NCI-H345 (cell line): ENCODE measurements at regions not wholly inside any gene's neighbourhood (a gene's known extent, or its start where the extent isn't known, plus 50 kb on each side); places are given as distances from the start of the nearest gene placed in this dataset.
"Not testable (repeated sequence)": the region's sequence is repeated elsewhere in the genome, so short reads cannot be mapped to it uniquely, and the experiment has no call there.

Experiments
- DNase-seq: peaks from one replicate; lab custom pipeline; 2025; lab: John Stamatoyannopoulos, UW

DNA sequence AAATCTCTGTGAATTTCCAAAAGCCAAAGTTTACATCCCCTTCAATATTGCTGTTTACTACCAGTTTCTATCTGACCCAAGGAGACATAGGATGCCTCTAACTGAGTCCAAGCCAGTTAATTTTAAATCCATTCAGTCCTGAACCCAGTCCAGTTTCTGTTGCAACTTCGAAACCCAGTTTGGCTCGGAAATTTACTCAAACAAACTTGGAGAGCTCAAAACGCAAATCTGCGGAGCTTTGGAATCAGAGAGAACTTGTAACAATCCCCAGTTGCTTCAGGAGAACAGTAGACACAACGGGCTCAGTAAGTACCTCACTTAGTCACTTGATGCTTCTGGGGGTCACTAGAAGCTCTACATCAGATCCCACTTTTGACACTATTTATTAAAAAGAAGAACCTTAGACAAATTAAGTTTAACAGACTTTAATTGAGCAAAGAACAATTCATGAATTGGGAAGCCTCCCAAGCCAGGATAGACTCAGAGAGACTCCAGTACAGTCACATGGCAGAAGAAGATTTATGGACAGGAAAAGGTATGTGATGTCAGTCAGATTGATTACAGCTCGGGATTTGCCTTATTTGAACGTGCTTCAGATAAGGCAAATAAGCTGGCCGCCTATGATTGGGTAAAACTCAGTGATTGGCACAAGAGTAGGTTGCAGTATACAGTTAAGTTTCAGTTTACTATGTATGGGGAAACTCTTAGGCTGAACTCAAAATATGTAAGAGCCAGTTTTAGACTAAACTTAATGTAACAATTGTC lies 118.0 kb downstream of the RFPL4B start:
- DNase-seq = no peak

DNA sequence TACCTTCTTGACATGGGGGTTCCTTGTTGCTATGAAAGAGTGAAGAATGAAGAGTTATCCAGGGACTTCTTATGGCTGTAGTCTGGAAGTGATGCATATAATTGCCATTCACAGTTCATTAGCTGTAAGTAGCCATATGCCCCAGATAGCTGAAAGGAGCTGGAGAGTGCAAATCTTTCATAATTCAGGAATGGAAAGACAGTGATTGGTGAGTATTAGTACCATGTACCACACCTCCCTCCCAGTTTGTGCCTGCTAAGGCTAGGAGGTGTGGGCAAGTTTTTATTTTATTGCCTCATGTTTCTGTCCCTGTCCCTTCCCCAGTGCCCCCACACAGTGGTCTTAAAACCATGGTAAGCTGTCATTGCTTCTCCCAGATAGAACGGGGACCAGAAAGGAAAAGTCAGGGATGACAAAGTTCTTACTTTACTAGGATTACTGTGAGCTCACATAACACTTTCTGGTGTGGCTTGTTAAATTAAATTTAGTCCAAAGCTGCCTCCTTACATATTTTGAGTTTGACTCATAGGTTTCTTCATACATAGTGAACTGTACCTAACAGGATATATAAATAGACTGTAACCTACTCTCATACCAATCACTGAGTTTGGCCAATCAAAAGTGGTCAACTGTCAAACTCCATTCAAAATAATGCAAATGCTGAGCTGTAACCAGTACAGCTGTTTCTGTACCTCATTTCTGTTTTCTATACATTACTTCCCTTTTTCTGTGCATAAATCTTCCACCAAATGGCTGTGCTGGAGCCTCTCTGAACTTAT lies 119.4 kb downstream of the RFPL4B start:
- DNase-seq = no peak

DNA sequence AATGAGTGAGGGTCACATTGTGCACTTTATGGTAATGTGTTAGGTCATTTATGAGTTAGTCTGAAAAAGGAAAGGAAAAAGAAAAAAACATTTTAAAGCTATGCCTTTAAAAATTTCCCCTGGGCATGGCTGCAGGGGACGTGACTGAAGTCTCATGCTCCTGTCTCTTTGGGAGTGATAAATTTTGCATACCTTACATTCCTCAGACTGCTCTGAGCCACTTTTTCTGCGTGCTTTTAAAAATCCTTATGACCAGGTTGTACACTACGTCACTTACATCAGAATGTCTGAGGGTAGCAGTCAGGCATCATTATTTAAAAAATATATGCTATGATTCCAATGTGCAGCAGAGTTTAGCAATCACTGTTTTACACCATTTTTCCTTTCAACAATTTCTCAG lies 121.2 kb downstream of the RFPL4B start:
- no peak for DNase-seq

DNA sequence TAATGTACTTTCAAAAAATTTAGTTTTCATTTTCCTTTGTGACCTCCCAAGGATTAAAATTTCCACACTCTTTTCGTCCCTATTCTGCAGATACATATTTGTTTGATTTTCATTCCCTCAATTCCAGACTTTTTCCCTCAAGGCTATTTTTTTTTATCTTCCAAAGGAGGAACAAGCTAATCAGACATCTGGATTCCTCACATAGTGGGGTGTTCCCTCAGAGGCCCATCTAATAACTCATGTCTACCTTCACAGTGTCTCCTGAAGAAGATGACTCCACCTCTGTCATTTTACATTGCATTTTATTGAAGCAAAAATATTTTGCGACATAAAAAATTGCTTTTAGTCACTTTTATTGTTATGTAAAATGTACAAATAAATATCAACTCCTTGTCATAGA lies 122.2 kb downstream of the RFPL4B start:
- no peak for DNase-seq

DNA sequence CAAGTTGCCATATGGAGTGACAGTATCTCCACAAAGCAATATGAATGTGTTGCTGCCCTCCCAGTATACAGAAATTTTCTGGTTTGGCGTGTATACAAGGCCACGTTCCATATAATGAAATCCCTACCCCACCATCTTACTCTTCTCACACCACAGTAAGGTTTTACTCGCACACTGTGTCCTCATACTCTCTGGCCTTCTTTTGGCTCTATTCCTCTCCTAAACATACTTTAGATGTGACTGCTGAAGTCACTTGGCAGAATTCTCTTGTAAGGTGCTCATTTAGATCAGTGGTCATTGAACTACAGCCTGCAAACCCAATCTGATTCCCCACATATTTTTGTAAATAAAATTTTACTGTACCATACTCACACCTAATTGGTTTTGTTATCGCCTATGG lies 123.2 kb downstream of the RFPL4B start:
- no peak for DNase-seq

DNA sequence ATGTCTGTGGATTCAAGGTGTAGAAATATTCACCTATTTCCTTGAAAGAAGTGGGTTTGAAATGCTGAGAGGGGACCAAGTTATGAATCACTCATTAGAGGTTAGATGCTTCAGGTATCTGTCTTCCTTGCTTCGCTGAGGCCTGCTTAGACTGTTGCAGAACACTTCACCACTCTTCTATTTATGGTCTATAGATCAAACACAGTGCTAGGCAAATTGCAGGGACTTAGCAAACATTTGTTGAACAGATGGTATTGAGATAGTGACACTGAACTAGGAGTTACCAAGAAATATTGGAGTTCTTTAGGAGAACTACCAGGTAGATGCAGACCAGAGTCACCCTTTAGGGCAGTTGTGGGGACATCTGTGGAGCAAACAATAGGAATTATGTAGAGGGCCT lies 123.8 kb downstream of the RFPL4B start:
- no peak for DNase-seq

DNA sequence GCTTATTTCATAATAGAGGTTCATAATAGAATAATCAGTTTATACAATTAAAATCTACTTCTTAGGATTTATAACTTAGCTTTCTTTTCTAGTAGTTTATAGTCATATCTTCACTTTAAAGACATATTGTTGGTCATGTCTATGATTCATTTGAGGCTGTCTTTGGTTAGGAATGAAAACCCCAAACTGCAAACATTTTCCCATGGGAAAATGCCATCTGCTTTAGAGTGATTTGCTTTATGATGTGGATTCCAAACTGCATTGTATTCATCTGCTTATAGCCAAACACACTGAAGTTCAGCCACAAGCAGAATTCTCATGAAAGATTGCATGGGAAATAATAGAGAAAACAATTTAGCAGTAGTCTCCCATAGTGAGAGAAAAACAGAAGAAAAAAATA lies 128.0 kb downstream of the RFPL4B start:
- no peak for DNase-seq

DNA sequence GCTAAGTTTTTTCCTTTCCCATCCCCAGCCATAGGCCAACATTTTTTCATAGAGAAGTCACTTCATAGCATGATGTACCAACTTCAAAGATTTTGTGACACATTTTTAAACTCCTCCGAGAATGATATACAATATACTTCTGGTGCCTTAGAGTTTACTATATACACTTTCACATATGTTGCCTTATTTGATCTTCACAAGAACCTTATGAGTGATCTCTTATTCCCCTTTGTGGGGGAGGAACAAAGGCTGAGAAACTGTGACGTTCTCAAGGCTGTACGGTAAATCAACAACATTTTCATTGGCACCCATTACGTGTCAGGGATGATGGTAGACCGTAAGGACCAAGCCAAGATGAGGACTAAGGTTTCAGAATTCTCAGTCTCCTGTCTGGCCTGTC lies 130.0 kb downstream of the RFPL4B start:
- DNase-seq = no peak

DNA sequence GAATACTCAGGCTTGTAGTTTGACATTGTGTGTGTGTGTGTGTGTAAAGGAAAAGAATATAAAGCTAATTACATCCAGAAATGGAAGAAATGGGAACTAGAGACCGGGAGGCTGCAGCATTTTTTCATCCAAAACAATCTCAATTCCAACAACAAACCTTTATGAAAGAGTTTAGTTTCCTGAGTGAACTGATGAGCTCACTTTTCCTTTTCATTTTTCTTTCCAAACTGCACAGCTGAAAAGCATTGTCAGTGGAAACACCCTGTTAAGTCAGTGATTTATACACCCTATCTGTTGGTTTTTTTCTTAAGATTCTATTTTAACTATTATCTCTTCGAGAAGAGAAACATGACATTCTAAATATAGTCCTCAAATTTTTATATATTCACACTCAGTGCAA lies 130.9 kb downstream of the RFPL4B start:
- DNase-seq = no peak

DNA sequence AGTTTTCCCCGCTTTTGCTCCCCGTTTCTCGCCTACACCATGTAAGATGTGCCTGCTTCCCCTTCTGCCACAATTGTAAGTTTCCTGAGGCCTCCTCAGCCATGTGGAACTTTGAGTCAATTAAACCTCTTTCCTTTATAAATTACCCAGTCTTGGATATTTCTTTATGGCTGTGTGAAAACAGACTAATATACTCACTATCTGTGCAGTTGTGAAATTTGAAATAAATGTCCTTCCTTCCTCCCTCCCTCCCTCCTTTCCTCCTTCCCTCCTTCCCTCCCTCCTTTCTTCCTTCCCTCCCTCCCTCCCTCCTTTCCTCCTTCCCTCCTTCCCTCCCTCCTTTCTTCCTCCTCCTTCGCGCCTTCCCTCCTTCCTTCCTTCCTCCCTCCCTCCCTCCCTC lies 132.8 kb downstream of the RFPL4B start:
- DNase-seq = not testable (repeated sequence)

DNA sequence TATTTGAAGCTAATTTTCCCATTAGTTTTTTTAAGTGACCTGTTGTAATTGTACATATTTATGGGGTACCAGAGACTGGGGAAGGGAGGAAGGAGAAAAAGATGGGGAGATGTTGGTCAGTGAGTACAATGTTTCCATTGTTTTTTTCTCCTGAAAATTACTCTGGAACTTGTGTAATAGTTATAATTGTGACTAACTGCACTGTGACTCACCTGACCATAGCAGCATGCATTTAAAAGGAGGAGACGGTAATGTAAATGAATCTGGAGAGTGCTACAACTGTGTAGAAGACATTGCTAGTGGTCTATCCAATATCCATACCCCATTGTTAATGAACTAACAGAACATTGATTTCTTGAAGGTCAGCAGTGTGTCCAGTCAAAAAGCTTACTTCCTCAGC lies 133.4 kb downstream of the RFPL4B start:
- no peak for DNase-seq

DNA sequence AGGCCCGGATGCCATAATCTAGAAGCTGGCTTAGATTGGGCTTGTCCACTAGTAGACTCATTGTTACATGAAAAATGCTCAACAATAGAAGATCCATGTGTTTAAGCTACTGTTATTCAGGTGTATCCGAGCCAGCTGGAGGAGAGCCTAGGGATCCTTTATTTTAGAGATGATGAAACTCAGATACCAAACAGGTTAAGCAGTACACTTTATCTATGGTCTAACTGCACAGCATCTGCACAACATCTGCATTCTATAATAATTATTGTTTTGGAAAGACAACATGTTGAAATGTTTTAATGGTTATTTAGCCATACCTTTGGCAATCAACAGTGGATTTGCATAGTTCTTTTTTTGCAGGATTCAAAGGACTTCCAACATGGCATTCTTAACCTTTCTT lies 134.1 kb downstream of the RFPL4B start:
- no peak for DNase-seq

DNA sequence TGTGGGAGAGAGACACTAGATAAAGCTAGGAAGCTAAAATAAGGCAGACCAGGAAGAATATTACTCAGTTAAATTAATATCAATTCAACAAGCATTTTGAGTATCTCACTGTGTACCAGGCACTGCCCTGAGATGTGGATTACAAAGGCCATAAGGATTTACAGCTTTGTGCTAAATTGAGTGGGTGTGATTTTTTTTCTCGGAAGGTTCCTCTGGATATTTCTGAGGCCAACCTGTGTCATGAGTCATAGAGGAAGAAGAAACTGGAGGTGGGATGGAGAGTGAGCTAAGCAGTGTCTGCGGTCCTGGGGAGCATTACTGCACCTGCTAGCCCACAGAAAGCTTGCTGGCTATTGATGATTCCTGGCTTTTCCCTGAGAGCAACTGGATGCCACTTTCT lies 135.2 kb downstream of the RFPL4B start:
- DNase-seq = no peak

DNA sequence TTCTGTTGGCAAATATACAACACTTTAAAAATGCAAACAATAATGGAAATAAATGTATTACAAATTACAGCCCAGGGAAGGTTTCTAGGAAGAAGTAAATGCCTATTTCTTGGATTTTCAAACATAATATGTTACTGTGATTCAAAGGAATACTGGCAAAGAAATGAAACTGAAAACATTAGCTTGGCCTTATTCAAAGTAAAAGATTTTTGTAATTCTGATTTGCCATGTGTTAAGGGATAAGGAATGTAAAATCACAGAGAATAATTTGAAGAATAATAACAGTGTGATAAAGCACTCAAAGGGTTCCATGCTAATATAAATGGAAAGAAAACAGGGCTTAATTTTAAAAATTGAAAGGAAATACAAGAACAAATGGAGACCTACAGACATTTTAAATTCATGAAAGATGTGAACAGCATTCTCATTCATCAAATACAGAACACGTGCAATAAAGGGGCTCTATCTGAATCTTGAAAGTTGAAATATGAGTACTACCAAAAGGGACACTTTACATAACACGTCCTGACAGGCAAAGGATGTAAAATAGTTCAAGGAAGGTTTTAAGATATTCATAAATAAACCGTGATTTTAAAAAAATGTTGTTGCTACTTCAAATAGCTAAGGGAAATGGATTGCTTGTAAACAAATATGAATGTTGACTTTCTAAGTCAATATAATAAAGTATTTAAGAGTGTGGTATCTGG lies 138.1 kb downstream of the RFPL4B start:
- DNase-seq = no peak

DNA sequence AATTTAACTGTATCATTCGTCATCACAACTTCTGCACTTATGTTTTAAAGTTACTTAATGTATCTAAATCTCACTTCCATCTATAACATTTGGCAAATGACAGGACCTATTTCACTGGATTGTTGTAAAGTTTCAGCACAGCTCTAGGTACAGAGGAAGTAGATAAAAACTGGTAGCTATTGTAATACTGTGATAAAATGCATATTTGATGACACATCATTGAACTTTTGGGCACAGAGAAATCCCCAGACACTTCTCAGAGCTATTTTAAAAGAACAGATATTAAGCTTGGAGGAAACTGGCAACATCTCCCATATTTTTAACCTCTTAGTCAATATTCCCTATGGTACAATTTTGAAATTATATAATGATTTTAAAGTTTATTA lies 138.7 kb downstream of the RFPL4B start:
- DNase-seq = no peak

DNA sequence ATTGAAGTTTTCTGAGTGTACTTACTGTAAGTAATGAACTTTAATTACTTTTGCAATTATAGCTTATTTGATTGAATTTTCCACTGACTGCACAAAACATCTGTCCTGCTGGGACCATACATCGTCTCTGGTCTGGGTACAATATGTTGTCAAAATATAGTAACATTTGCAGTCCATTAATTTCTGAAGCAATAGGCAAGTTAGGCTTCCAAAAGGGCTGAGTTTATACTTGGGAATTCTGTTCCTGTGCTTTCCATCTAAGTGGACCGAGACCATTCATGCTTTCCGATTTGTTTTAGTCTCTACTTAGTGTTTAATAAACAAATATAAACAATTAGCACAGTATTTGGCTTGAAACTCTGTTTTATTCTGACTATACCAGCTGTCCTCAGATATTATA lies 139.3 kb downstream of the RFPL4B start:
- no peak for DNase-seq

DNA sequence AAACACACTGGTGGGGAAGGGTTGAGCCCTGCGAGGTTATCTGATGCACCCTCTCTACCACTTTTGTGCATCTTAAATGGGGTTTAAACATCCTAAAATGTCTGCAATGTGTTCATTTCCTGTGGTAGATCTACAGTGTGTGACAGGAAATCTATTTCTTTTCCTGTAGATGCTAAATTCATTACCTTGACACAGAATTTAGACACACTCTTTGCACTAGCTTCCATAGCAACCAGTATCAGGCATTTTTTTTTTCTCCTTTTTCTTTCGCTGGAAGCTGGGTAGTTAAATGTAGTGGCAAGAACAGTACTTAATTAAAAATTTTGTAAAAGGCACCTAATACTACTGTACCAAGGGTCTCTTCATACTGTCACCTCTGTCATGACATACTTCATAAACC lies 141.1 kb downstream of the RFPL4B start:
- no peak for DNase-seq

DNA sequence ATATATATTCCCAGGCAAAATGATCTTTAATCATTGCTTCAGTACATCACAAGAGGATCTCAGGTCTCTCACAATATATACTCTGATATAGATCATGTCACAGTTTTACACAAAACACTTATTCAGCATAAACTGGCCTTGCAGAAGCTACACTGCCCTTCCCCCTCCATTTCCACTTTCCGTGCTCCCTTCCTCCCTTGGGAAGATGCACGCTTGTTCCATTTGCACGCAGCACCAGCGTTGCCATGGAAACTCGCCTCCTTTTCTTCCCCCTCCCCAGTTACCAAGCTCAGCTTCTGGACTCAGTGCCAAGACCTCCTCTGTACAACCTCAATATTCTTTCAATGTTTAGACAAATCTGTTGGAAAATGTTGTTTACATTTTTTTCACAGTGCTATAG lies 154.6 kb downstream of the RFPL4B start:
- no peak for DNase-seq

DNA sequence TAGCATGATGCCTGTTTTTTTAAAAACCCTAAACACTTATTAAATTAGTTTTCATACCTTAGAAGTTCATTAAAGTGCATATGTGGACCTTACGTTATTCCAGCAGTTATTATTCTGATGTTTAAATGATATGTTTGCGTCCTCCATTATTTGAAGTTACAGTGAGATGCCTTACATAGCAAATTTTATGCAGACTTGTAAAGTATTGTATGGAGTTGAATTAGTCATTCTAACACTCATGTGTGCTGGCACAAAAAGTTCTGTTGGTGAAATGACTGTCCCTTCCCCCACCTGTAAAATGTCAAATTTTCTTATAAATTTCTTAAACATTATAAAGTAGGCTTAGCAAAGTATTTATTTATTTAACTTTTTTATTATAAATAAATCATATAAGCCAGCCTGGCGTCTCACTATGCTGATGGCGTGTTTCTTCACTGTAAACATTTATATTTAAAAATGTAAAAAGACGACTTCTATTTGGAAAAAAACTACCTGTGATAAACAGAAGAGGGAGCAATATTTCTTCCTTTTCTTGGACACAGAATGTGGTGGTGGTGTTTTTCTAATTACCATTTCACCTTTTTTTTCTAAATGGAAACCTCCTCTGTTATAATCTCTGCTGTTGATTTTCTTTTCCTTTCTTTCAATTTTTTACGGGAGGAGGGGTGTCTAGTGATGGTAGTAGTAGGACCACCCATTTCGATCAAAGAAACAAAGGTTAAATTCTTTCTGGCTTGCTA lies 155.4 kb downstream of the RFPL4B start:
- no peak for DNase-seq

DNA sequence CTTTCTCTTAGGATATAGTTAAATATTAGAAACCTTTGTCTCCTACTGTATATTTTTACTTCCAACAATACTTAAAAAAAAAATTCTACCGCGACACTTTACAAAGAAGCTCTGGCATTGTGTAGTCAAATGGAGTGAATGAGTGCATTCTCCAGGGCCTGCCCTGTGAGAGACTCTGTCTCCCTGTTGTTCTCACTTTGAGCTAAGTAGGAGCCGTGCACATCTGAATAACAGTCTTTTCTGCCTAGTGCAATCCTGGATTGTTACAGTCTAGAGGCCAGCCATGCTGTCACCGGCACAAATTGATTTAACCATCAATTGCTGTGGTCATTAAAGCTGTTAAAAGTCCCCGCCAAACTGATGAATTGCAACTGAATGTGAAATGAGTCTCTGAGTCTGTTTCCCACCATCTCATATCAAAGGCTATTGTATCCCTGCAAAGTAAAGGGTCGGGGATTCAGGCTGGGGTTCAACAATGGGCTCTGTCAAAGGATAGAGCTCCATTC lies 156.0 kb downstream of the RFPL4B start:
- no peak for DNase-seq

DNA sequence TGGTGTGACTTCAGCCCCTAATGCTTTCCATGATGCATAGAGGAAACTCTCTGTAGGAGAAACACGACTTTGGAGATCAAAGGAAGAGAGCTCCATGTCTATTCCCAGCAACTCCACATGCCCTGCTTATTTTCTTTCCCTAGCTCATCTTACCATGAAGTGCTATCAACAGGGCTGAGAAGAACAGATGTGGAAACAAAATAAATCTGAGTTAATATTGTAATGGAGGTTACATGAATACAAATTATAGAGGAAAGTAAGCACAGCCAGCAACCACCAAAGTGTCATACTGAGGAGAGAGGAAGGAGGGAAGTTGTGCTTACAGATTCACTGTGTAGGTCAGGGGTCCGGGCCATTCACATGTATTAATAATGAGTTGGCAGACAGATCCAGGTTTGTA lies 157.5 kb downstream of the RFPL4B start:
- DNase-seq = no peak

DNA sequence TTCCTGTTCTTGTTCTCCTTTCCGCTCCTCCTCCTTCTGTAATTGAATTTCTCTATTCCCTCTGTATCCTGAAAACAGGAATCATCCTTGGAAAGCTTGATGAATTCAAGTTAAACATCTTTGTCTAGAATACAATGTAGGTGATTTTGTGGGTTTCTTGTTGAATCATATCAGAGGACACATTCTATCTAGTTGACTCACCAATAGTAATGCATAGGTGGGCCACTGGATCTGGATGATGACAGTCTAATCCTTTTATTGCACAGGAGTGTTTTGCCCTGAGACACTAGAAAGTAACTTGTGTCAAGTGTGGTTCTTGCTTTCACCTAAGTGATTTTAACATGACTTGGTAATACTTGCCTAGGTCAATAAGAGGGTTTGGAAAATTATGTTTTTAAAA lies 164.3 kb downstream of the RFPL4B start:
- DNase-seq = no peak
